ENCODE measurements at regions not wholly inside any gene's neighbourhood (a gene's known extent, or its start where the extent isn't known, plus 50 kb on each side); places are given as distances from the start of the nearest gene placed in this dataset.

- H3K4me3 ChIP-seq = no peak overlapping the region
- no TSS peak for BruUV-seq (replicated peaks)
- no peaks in the 10 kb centered on the region for H3K9me1 ChIP-seq (ENCODE audit: control insufficient read depth, insufficient read depth, low read length)
- H3K4me2 ChIP-seq (ENCODE audit: insufficient read depth, low read length) = no peak overlapping the region
- no peaks in the 10 kb centered on the region for H3K79me2 ChIP-seq (ENCODE audit: control insufficient read depth, insufficient read depth, low read length)
- FAIRE-seq = no peak
- no peaks in the 10 kb centered on the region for H3K4me1 ChIP-seq (replicated peaks in 1 of 2; ENCODE audit: control insufficient read depth in 2 of 2, insufficient read depth in 2 of 2, low read length in 2 of 2)
- DNase-seq (ENCODE audit: extremely low read depth in 1 of 4, low spot score in 3 of 4) = no peak
- 0% methylated on average over 1 of the region's 1 CpG for WGBS (ENCODE audit: insufficient coverage, low coverage, missing lambda C conversion rate)
- no peak overlapping the region for H2AFZ ChIP-seq (ENCODE audit: low read depth, low read length)
- ChIA-PET POLR2A (no interaction called here), CTCF (ENCODE audit: low intra/inter-chr PET ratio) (no interaction called here)
- peaks cover 27 to 34% of the 10 kb centered on the region in 2 experiments; a peak in 4 of 5 replicates for H3K27me3 ChIP-seq (ENCODE audit: control insufficient read depth in 2 of 2, insufficient read depth in 2 of 2, low read length in 2 of 2)
- intact Hi-C loops (cut with micrococcal nuclease) = no loop called here
- H3K27ac ChIP-seq (ENCODE audit: extremely low read depth, low read depth, low read length) = no peak overlapping the region
- in situ Hi-C loops (cut with MboI) = loop anchor here (25.0 kb wide), 1 partner anchor 89 kb away; no protein-coding TSS in a partner anchor
- no peak for ATAC-seq
- no peaks in the 10 kb centered on the region for H3K36me3 ChIP-seq (ENCODE audit: control insufficient read depth, insufficient read depth, low read length)
- H4K20me1 ChIP-seq (replicated peaks; ENCODE audit: control insufficient read depth, insufficient read depth, low read length) = no peaks in the 10 kb centered on the region
- H3K9me3 ChIP-seq (replicated peaks; ENCODE audit: control insufficient read depth, insufficient read depth, low read depth, low read length) = no peaks in the 10 kb centered on the region
- TF ChIP-seq CREB5 (CRISPR knock-in tag; IDR thresholded peaks at IDR 0.05) (no peak), AFF1 (IDR thresholded peaks at IDR 0.05; ENCODE audit: low read depth in 1 of 2, partially characterized antibody in 2 of 2) (no peak), SAP30 (IDR thresholded peaks at IDR 0.05; ENCODE audit: borderline replicate concordance, insufficient read depth, low read depth, low read length, poor library complexity, severe bottlenecking) (no peak), KAT8 (IDR thresholded peaks at IDR 0.05; ENCODE audit: low read depth) (no peak), ATF7 (IDR thresholded peaks at IDR 0.05) (no peak)
- H3K9ac ChIP-seq (ENCODE audit: insufficient read depth in 1 of 2, low read depth in 2 of 2, low read length in 2 of 2) = no peak overlapping the region
Measured at GRCh38 chr7:26476271-26476670, 184.6 kb downstream of the SNX10 start.

All from K562 (cell line).